GM12892 (cell line): ENCODE measurements at regions not wholly inside any gene's neighbourhood (a gene's known extent, or its start where the extent isn't known, plus 50 kb on each side); places are given as distances from the start of the nearest gene placed in this dataset.

Source experiments
- POLR2A ChIP-seq: IDR thresholded peaks from 2 replicates; pipeline ENCODE4 v1.6.1; 2011; ENCODE audit warnings: low read depth, low read length, control low read depth
- POLR2AphosphoS5 ChIP-seq: IDR thresholded peaks from 2 replicates; pipeline ENCODE4 v1.6.1; 2011; ENCODE audit warnings: low read depth, low read length, control low read depth
- TAF1 ChIP-seq: IDR thresholded peaks from 2 replicates; pipeline ENCODE4 v1.6.1; 2011; ENCODE audit warnings: low read depth, mild to moderate bottlenecking, control low read depth, low read length, borderline replicate concordance

DNA sequence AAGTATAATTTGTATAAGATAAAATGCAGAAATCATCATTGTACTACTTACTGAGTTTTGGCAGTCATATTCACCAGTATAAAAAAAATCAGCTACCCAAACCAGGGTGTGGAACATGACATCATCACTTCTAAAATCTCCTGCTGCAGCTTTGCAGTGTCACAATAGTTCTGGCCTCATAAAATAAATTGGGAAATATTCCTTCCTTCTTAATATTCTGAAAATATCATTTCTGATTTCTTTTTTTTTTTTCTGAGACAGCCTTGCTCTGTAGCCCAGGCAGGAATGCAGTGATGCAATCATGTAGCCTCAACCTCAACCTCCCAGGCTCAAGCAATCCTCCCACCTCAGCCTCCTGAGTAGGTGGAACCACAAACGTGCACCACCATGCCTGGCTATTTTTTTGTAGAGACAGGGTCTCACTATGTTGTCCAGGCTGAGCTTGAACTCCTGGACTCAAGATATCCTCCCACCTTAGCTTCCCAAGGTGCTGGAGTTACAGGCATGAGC, 101.4 kb downstream of the TMEM18 start:
- TF ChIP-seq POLR2A: no peak
- TF ChIP-seq POLR2AphosphoS5: no peak
- no peak for TF ChIP-seq TAF1
